Colon (tissue), 2 donors: ENCODE measurements at regions not wholly inside any gene's neighbourhood (a gene's known extent, or its start where the extent isn't known, plus 50 kb on each side); places are given as distances from the start of the nearest gene placed in this dataset.

Experiments
- FAIRE-seq: peaks from 2 replicates; lab custom pipeline; 2012; peaks lifted over from hg19 to GRCh38; lab: Jason Lieb, UNC
- donor health status: control.
- donor health status: control.

DNA sequence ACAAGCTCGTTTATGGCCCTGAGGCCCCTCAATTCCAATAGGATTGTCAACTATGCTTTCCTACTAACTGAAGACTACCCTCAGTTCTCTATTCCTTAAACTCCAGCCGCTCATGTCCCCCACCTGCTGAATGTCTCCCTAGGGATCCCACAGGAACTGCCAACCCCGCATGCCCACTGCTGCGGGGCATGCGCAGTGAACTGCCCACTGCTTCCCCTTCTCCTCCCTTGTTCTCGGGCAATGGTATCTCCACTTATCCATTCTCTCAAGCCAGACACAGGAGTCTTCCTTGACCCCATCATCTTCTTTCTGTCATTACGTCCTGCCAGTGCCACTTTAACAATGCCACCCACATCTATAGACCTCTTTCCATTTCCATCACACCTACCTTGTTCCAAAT, 90.0 kb downstream of the FGF18 start:
- FAIRE-seq = no peak

DNA sequence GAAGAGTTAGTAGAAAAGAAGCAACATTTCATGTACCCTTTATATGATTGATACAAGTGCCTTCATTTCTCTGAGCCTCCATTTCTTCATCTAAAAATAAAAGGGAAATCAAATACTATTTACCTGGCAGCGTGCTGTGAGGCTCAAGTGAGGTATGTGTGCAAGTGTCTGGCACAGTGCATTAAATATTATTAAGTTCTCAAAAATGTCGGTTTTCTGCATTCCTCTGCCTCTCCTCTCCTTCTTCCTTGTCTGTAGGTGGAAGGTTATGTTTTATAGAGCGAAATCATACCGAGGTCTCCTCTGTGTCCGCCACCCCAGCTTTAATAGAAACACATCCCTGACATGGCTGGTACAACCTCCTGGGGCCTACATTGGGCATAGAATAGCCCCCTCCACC, 93.0 kb downstream of the FGF18 start:
- FAIRE-seq = no peak

DNA sequence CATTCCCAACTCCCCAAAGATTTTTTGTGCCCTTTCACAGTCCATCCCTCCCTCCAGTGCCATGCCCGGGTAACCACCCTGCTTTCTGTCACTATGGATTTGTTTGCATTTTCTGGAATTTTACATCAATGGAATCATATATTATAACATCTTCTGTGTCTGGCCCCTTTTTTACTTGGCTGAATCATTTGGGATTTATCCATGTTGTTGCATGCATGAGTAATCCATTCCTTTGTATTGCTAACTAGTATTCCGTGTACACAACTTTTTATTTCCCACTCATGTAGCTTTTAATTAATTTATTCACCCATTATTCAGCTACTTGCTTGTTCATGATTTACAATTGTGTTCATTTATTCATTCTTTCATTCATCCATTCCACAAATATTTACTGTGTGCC, 94.1 kb downstream of the FGF18 start:
- no peak for FAIRE-seq

DNA sequence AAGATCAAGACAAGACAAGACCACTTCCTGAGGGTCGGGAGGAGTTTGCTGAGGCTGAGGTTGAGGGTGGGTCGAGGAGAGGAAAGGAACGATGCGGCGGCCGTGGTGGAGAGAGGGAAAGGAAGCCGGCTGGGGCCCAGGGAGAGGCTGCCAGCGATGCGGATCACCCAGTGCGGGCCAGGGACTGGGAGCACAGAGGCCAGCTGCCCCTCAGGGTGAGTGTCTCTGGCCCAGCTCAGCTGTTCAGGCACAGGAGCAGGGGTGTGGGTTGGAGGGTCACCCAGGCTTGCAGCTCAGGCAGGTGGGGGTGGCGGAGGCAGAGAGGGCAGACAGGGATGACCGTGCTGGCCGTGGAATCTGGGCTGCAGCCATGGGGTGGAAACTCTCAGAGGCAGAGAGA, 99.5 kb downstream of the FGF18 start:
- FAIRE-seq = no peak

DNA sequence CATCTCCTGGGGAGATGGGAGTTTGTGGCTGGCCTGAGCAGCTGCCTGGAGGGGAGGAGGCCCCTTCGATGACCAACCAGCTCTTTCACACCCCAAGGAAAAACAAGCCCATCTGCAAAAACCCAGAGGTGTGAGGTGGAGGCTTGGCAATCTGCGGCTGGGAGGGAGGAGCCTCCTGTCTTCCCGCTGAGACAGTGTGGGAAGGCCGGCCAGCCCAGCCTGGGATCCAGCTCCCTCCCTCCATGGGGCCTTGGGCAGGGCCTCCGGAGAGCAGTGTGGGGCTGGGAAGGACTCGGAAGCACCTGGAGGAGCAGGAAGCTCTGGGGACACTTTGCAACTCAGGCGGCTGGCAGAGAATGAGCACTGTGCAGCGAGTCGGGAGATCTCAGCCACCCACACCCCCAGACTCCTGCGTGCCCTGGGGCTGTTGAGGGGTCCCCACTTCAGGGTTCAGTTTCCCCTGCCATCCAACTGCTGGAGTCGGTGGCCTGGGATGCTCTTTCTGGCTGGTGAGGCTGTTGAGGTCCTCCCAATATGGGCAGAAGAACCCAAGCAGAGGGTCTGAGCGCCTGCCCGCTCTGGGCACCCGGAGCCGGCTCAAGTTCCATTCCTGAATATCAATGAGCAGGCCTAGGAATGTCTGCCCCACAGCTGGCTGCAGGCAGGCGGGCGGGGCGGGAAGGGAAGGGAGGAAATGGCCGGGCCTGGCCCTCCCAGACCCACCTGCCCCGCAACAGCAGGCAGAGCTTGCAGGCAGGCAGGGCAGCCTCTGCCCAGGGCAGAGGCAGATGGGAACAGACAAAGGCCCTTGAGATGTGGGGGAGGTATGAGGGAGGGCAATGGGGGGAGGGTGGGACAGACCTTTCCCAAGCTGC, 101.1 kb downstream of the FGF18 start:
- no peak for FAIRE-seq

DNA sequence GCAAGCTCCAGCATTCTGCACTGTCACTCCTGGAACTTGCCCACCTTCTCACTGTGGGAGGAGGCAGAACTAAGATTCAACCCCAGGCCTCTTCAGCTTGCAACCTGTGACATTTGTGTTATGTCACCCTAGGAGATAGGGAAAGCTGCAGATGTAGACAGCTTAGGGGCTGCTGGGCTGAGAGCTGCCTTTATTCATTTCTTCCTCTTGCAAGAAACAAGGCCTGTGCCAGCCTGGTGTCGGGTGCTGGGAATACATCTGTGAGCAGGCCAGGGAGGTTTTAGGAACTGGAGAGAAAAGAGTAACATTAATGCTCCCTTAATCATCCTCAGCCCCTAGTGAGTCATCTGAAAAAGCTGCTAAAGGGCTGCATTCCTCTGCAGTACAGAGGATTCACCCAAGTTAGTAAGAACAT, 101.8 kb downstream of the FGF18 start:
- FAIRE-seq = no peak

DNA sequence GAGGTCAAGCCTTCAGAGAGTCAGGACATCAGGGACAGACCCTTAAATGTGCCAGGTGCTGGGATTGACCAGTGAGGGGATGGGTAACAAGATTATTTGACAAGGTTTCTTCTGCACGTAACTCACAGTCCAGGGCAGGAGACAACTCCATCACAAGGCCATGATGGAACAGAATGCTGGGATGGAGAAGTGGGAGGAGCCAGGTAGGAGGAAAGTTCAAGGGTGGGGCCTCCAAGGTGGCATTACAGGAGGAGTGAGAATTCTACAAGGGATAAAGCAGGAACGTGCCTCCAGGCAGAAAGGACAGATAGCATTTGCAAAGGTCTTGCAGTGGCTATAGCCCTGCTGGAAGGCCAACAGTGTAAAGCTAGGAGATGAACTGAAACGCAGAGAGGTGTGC, 102.2 kb downstream of the FGF18 start:
- no peak for FAIRE-seq

DNA sequence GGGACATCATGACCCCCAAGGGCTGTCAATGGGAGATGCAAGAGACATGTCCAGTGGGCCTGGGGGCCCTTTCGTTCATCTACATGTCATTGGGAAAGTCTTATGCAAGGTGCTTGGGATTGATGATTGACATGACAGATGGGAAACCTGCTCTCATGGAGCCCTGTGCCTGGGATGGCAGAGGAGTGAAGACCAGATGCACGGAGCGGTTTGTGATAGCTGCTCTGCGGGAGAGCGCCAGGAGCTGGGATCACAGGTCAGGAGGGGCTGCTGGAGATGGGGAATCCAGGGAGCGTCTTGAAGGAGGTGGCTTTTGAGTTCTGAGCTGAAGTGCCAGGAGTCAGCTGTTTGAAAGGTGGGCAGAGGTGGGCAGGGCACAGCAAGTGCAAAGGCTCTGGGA, 104.3 kb downstream of the FGF18 start:
- no peak for FAIRE-seq

DNA sequence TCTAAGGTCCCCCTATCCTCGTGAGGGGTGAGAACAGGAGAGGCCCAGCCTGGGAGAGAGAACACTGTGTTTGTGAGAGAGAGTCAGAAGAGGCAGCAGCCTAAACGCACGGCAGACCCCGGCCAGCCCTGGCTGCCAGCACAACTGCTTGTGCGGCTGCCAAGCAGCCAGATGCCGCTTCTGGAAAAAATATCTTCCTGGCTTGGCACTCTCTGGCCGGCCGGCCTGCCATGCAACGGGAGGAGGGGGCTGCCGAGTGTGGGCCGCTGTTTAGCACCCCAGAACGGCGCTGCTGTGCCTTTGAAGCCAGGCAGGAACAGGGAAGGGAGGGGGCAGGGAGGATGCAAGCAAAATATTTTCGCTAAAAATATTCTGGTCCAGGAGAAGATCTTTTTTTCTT, 105.0 kb downstream of the FGF18 start:
- FAIRE-seq = no peak

DNA sequence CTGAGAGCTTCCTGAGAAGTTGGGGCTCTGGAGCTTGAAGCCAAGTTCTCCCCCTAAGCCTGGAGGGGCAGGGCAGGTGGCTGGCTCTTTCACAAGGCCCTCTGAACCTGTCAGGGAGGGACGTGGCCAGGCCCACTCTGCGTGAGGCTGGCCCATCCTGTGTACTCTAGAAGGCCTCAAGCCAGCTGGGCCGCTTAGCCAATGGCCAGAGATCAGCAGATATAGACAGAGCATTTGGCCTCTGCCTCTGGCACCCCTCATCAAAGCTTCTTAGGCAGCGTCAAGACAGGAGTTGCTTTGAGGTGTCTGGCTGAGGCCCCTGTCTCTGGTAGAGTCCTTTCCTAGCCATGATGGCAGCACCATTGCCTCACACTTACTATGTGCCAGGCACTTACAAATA, 105.6 kb downstream of the FGF18 start:
- FAIRE-seq = no peak

DNA sequence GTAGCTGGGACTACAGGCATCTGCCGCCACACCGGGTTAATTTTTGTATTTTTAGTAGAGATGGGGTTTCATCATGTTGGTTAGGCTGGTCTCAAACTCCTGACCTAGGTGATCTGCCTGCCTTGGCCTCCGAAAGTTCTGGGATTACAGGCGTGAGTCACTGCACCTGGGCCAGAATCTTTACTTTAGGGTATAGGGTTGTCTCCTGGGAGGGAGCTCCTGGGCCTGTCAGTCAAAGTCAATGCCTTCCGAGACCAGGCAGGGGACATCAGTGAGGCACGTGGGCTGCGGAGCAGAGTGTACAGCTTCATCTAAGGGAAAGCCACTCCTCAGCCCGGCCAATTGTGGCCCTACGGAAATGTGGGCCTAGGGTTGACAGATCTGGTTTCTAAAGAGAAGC, 108.6 kb downstream of the FGF18 start:
- no peak for FAIRE-seq

DNA sequence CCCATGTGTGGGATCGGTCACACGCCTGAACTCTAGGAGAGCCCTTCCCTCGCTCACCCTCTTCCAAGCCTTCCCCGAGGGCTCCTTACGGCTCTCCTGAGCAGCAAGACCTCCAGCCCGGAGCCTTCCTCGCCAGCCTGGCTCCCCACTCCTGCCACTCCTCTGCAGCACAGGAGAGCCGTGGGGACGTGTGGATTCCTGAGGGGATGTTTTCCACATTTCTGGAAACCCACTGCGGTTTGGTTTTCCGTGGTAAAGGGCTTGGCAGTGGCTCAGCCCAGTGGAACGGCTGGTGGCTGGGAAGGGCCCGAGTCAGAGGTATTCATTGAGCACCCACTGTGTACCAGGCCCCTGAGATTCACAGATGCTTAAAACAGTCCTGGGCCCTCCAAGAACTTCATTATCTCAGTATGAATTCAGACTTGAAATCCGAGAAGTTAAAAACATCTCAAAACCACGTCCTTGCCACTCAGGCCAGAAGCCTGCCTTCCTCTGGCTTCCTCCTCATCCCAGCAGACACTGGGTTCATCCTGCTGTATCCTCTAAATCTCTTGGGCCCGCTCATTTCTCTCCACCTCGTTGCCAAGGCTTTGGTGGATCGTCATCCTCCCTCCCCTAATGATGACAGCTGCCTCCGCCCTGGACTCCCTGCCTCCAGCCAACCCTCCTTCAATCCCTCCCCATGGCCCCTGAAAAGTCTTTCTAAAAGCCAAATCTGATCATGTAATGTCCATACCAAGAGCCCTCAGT, 109.6 kb downstream of the FGF18 start:
- no peak for FAIRE-seq

DNA sequence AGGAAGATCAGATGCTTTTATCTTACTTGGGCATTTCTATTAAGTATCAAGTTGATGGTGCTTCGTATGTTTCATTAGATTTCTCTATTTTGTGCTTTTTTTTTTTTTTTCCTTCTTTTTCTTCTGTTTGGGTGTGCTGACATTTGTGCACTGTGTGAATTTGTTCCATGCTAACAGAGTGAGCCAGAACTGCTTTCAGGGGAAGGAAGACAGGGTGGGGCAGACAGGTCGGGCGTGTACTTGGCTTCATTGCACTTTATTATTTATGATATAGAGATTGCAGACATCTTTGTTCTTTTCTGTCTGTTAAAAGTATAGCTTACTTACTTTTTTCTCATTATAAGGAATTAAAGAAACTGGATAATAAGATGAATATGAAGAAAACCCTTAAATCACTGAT, 112.2 kb downstream of the FGF18 start:
- no peak for FAIRE-seq

DNA sequence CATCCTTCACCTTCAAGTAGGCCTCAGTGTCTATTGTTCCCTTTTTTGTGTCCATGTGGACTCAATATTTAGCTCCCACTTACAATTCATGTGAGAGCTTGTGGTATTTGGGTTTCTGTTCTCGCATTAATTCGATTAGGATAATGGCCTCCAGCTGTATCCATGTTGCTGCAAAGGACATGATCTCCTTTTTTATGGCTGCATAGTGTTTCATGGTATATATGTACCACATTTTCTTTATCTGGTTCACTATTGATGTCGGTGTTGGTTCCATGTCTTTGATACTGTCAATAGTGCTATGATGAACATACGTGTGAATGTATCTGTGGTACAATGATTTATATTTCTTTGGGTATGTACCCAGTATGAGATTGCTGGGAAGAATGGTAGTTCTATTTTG, 113.7 kb downstream of the FGF18 start:
- no peak for FAIRE-seq

DNA sequence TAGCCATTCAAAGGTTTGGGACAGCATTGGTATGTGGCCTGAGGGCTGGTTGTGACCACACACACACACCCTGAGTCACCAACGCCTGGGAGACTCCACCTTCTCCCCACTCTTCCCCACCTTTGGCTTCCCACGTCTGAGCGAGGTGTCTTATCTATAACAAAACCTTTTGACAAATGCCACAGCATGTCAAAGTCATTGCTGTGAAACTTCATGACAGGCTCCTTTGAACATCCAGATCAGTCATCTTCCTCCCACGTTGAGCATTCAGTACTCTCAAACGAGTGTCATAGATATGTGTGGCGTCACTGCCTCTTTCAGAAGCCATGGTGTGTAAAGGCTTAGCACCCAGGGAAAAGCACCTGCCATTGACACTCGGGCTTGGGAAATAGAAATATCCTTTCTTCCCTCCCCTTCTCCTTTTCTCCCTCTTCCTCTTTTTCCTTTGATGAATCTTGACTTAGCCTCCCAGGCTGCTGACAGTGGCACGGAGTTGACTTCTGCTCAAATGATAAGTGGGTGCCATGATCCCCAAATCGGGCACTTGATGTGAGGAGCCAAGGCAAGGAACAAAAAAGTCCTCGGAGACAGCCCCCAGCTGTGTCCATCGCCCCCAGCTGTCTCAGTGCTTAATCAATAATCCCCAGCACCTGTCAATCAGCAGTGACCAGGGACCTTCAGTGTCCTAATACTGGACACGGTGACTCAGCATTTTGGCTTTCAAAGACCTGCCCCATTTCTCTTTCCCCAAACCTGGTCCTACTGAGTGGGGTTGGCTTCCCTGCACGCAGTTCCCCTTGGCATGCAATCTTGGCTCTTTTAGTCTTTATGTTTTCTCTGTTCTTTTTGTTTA, 114.8 kb downstream of the FGF18 start:
- FAIRE-seq = no peak

DNA sequence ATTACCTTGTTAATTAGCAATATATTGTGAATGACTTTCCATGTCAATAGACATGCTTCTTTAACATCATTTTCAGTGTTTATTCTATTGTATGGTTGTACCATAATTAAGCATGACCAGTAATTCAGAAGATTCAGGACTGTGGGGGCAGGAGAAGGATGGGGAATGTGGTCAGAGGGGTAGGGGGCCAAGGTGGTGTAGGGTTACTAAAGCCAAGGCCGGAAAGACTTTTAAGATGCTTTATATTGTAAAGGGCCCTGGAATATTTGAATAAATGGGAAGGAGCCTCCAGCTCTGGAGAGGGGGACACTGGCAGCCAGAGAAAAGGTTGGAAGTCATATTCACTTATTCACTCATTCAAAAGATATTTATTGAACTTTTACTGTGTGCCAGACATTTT, 115.7 kb downstream of the FGF18 start:
- no peak for FAIRE-seq

DNA sequence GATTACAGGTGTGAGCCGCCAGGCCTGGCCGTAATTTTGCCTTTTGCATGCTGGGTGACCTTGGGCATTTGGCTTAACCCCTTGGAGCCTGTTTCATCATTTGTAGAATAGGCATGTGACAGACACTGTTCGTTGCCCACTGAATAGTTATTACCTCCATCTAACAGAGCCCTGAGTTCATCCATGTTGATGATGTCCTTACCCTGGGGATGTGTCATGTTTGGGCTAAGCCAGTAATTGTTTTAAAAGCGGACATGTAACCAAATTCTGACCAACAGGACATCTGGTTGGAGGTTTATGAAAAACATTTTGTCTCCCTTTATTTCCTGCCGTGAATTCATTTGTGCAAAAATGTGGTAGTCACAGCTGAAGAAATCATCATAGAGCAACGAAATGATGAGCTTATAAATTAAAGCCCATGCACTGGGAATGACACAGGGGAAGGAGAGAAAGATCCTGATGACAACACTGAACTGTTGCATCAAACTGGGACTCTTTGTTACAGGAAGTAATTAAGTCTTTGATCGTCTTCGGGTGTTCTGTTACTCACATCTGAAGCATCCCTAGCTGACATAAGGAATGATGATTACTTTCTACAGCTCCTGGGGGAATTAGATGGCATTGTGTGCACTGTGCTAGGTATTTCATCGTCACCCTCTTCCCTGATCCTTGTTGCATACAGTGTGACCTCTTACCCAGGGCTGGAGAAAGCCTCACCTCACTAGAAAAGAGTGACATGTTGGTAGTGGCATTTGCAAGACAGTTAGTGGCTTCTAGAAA, 117.8 kb downstream of the FGF18 start:
- FAIRE-seq = no peak

DNA sequence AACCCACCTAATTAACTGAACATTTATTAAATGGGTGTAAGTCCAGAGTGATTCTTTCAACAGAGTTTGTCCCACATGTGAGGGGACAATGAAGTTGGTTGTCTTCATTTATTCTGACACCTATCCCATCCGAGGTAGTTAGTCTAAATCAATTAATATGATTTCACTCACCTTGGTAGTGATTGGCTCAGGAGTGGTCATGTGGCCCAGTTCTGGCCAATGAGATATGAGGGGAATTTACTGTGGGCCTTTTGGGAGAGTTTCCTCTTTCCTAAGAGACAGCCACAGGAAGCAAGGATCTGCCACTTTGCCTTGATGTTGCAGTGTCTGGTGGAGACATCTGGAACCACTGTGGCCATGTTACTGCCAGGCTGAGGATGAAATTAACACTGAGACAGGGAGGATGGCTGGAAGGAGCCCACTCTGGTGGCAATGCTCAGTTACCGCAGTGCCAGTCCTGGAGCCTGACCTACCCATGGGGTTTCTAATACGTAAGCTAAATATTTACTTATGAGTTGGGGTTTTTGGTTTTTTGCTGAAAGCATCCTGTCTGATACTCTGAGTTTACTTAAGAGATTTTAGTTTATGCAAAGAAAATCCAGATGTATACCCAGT, 118.6 kb downstream of the FGF18 start:
- no peak for FAIRE-seq

DNA sequence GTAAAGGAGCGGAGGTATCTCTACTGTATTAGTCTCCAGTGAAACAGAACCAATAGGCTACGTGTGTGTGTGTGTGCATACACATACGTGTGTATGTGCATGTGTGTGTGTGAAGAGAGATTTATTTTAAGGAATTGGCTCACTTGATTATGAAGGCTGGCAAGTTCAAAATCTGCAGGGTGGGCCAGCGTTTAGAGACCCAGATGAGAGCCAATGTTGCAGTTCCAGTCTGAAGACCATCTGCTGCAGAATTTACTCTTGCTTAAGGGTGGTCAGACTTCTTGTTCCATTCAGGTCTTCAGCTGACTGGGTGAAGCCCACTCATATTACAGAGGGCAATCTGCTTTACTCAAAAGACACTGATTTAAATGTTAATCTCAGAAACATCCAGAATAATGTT, 119.2 kb downstream of the FGF18 start:
- FAIRE-seq = no peak

DNA sequence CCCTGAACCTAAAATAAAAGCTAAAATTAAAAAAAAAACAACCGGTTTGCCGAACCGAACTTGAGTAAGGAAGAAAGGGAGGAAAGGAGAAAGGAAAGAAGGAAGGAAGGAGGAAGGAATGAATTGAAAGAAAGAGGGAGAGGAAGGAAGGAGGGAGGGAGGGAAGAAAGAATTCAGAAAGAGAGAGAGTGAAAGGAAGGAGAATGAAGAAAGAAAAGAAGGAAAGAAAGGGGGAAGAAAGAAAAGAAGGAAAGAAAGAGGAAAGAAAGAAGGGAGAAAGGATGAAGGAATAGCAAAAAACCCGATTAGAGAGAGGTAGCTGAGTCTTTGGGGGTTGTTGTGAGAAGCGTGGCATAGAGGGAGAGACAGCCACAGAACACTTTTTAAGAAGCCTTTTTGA, 121.4 kb downstream of the FGF18 start:
- FAIRE-seq = no peak

DNA sequence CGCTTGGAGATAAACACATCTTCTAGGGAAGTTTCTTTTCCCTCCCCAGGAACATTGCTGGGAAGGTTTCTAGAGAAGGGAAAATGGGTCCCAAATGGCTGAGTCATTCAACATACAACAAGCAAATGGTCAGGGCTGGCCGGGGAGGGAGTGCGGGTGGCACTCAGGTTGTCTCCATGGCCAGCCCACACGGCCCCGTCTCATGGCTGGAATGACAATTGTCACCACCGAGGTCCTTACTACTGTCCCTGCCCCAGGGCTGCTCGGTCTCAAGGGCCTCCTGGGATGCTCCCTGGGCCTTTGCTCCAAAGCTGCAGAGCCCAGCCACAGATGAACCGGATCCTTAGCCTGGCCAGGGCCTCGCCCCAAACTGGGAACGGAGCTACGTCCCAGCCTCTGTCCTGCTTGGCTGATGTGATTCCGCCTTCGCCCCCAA, 121.9 kb downstream of the FGF18 start:
- FAIRE-seq = no peak
